UCSD-AML1 (cell line): ENCODE measurements at regions not wholly inside any gene's neighbourhood (a gene's known extent, or its start where the extent isn't known, plus 50 kb on each side); places are given as distances from the start of the nearest gene placed in this dataset.
"Not testable (repeated sequence)": the region's sequence is repeated elsewhere in the genome, so short reads cannot be mapped to it uniquely, and the experiment has no call there.

Experiments
- DNase-seq: peaks from one replicate; lab custom pipeline; 2025; ENCODE audit not compliant: unreplicated experiment; lab: John Stamatoyannopoulos, UW

DNA sequence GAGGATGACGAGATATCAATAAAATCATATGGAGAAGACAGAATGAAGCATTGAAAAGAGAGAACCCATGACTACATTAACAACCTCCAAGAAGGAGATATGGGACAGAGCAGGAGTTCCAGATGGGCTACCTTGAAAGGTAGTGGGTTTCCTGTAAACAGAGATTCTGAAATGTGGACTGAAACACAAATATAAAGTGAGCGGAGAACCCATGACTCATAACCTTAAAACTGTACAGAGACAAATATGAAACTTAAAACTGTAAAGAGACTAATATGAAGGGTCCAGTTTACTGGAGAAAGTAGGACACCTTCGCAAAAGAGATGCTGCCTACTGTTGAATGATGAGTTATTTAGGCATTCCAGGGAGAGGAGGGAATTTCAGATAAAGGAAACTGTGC lies 383.7 kb downstream of the CAAP1 start:
- DNase-seq = no peak

- no peak for DNase-seq
Observed at GRCh38 chr9:26504057-26504456, 388.5 kb downstream of the CAAP1 start.

GRCh38 chr9:26502311-26502710 lies 390.3 kb downstream of the CAAP1 start:
- DNase-seq = peak; percentile 17

DNA sequence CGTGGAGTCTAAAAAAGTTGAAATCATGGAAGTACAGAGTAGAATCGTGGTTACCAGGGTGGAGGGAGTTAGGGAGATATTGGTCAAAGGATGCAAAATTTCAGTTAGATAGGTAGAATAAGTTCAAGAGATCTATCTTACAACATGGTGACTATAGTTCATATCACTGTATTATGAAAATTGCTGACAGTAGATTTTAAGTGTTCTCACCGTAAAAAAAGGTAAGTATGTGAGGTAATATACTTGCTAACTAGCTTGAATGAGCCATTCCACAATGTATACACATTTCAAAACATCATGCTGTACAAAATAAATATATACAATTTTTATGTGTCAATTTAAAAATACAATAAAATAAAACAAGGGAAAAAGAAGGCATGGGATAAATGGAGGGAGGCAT lies 392.1 kb downstream of the CAAP1 start:
- no peak for DNase-seq

- not testable (repeated sequence) for DNase-seq
Observed at GRCh38 chr9:26492608-26493521, 399.7 kb downstream of the CAAP1 start.

- DNase-seq = not testable (repeated sequence)
Observed at GRCh38 chr9:26491922-26492607, 400.5 kb downstream of the CAAP1 start.

DNA sequence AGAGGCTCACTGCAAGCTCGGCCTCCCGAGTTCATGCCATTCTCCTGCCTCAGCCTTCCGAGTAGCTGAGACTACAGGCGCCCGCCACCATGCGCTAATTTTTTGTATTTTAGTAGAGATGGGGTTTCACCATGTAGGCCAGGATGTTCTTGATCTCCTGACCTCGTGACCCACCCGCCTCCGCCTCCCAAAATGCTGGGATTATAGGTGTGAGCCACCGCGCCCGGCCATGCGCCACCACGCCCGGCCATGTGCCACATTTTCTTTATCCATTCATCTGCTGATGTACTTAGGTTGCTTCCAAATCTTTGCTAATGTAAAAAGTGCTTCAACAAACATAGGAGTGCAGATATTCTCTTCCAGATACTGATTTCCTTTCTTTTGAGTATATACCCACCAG lies 408.6 kb downstream of the CAAP1 start:
- DNase-seq = no peak

- DNase-seq = no peak
Observed at GRCh38 chr9:26477963-26478362, 414.6 kb downstream of the CAAP1 start.

GRCh38 chr9:26471261-26471660 lies 421.3 kb downstream of the CAAP1 start:
- no peak for DNase-seq

- DNase-seq = no peak
Observed at GRCh38 chr9:26470284-26470683, 422.3 kb downstream of the CAAP1 start.

DNA sequence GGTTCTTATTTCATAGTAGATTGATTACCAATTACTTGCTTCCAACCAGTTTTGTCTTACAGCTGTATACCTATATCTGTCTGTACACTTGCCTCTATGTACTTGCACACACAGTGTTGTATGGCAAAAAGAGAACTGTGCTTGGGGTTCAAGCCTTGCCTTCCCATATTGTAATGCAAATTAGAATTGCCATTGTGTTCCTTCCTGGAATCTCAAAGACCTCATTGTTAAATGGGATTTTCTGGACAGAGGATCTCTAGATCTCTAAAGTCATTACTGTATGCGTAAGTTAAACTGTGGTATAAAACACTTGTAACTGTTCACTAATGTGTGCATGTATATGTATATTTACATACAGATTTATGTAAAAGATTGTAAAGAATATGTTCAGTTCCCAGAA lies 428.8 kb downstream of the CAAP1 start:
- no peak for DNase-seq

DNA sequence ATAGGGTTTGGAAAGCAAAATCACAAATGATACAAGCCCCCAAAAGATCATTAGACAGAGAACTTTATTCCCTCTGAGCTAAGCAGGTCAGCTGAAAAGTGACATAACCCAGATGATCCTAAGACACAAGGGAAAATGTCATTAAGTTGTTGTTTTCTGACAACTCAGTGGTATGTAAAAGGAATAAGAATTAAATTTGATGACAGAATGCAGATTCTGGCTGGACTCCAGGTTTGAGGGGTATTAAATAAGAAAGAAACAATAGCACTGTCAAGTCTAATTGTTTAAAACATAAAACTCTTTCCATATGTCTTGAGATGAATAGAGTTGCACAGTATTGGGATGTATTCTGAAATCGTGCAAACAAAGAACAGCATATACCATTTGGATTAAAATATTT lies 429.9 kb downstream of the CAAP1 start:
- no peak for DNase-seq

DNA sequence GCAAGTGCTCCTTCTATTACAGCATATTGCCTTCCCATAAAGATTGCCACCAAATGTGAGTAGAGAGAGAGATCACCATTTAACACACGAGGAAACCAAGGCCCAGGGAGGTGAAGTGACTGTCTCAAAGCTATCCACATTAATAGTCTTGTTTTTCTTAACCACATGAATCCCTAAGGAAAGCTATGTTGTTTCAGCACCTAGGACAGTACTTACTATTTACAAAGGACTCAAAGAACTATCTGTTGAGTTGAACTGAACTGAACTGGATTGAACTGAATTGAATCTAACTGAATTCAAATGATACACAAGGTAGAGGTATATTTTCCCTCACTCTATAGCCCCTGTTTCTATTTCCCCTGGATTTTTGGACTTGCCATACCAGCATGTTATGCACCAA lies 430.4 kb downstream of the CAAP1 start:
- no peak for DNase-seq

DNA sequence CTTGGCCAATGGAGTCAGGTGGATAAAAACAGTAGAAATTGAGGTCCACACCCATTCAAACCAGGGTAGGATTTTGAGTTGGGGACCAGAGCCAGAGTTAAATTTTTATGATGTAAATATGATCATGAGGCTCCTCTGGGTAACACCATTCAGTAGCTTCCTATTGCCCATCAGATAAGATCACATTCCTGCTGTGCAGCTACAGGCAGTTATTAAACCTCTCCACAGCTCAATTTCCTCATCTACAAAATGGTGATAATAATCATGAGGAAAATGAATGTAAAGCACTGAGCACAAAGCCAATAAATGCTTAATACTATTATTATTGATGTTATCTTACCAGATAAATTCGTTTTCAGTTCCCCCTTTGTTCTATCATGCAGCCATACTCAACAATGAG lies 432.0 kb downstream of the CAAP1 start:
- DNase-seq = no peak

- no peak for DNase-seq
Observed at GRCh38 chr9:26459959-26460358, 432.6 kb downstream of the CAAP1 start.

DNA sequence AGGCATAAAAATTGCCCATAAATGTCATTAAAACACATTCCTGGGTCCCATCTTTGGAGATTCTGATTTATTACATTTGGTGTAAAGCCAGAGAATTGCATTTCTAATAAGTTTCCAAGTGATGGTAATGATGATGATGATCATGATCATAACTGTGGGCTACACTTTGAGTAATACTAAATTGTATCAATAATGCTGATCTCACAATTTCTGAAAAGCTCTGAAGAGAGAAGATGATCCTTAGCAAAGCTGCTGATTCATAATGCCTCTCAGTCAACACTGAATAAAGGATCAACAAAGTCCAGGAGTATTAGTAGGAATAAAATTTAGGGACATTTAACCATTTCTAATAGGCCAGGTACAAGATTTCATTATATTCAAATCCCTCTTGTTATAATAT lies 434.5 kb downstream of the CAAP1 start:
- no peak for DNase-seq

DNA sequence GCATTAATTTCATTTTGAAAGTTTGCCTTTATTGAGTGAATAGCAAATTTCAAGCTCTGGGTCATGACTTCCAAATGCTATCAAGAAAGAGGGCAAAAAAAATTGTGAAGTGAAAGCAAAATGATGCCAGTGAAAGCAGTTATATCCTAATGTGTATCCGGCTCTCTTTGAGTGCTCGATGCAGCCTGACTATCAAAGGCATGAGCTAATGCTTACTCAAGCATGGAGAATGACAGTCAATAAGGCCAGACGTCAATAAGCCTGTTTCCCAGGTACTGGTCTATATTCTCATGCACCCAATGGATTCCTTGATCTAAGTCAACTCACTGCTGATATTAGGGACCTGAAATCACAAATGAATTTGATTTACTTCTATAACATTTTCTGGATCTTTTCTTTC lies 435.5 kb downstream of the CAAP1 start:
- no peak for DNase-seq

GRCh38 chr9:26439061-26439624 lies 453.5 kb downstream of the CAAP1 start:
- DNase-seq = no peak

GRCh38 chr9:26437056-26437711 lies 455.4 kb downstream of the CAAP1 start:
- DNase-seq = no peak

DNA sequence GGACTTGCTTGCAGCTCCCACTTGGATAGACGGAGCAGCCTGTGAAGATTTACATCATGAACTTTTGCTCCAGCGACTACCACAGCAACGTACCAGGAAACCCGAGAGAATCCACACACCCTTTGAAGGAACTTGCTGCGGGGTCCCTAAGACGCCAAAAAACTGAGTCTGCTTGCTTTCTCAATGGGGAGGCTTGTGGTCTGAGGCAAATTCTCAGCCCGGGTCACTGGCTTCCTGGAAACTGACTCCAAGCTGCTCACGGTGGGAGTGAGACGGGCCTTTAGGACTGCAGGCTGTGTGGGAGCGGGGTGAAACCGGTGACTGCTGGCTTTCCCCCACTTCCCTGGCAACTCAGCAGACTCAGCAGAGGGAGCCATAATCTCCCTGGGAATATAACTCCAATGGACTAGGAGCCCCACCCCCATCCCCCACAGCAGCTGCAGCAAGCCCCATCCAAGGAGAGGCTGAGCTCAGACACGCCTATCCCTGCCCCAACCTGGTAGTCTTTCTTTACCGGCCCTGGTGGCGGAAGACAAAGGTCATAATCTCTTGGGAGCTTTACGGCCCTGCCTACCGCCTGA lies 466.0 kb downstream of the CAAP1 start:
- no peak for DNase-seq

DNA sequence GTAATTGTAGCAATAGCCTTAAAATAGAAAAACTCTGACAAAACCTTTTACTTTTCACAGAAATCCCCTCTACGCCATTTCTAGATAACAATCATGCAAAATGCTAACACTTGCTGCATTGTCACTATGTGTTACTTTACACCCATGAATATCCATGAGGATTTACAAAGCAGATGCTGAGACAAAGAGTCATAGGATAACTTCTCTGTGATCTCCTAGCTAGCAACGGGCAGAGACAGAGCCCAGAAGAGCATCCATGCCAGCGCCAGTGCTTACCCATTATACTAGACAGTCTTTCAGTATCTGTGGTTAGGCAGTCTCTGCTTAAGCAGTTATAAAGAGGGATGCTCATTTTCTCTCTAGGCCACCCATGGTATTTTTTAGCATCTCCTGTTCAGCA lies 474.1 kb downstream of the CAAP1 start:
- DNase-seq = no peak
